Fibroblast of lung (primary cell): ENCODE measurements at regions not wholly inside any gene's neighbourhood (a gene's known extent, or its start where the extent isn't known, plus 50 kb on each side); places are given as distances from the start of the nearest gene placed in this dataset.

ENCODE experiments used
- DNase-seq, 2 donors: peaks; one replicate each; pipeline versions ENCODE4 v3.0.0 to v3.0.0-alpha.2; 2010; ENCODE audit warnings: low read depth in 2 of 2
- H2AFZ ChIP-seq: 2 replicates; pipeline ENCODE4 v1.5.1; 2012; ENCODE audit warnings: low read length, control low read depth, inconsistent platforms
- H3K27ac ChIP-seq: 2 replicates; pipeline ENCODE4 v1.5.1; 2011; ENCODE audit warnings: low read length, control low read depth; ENCODE audit not compliant: insufficient read depth
- H3K27me3 ChIP-seq: 2 replicates; pipeline ENCODE4 v1.5.1; 2011; ENCODE audit warnings: mild to moderate bottlenecking, low read length; ENCODE audit not compliant: control insufficient read depth, insufficient read depth
- H3K36me3 ChIP-seq: 2 replicates; pipeline ENCODE4 v1.5.1; 2011; ENCODE audit warnings: low read length; ENCODE audit not compliant: control insufficient read depth, insufficient read depth
- H3K4me1 ChIP-seq: 2 replicates; pipeline ENCODE4 v1.5.1; 2011; ENCODE audit warnings: low read length; ENCODE audit not compliant: control insufficient read depth, insufficient read depth; ENCODE audit errors: extremely low read depth
- H3K4me2 ChIP-seq: 2 replicates; pipeline ENCODE4 v1.5.1; 2011; ENCODE audit warnings: low read length, control low read depth; ENCODE audit not compliant: insufficient read depth; ENCODE audit errors: extremely low read depth
- H3K4me3 ChIP-seq, 4 experiments: fragments of 200-600 bp in 1 of 4; sonication (generic) in 1 of 4; replicated peaks in 1 of 4; 2 replicates each; pipeline ENCODE4 v1.5.1; 2011 to 2016; ENCODE audit warnings: low read length in 4 of 4, low read depth in 3 of 4, mild to moderate bottlenecking in 3 of 4, control low read depth in 2 of 4, inconsistent platforms in 1 of 4, mixed read lengths in 1 of 4; ENCODE audit not compliant: insufficient read depth in 1 of 4; ENCODE audit errors: control extremely low read depth in 1 of 4
- H3K79me2 ChIP-seq: 2 replicates; pipeline ENCODE4 v1.5.1; 2012; ENCODE audit warnings: mild to moderate bottlenecking, low read length, inconsistent platforms; ENCODE audit not compliant: control insufficient read depth, insufficient read depth
- H3K9ac ChIP-seq: 2 replicates; pipeline ENCODE4 v1.5.1; 2011; ENCODE audit warnings: mild to moderate bottlenecking, low read length, control low read depth; ENCODE audit not compliant: insufficient read depth
- H3K9me3 ChIP-seq: 2 replicates; pipeline ENCODE4 v1.5.1; 2012; ENCODE audit warnings: low read depth, low read length; ENCODE audit not compliant: control insufficient read depth, insufficient read depth
- H4K20me1 ChIP-seq: 2 replicates; pipeline ENCODE4 v1.5.1; 2011; ENCODE audit warnings: low read length; ENCODE audit not compliant: control insufficient read depth, insufficient read depth; ENCODE audit errors: extremely low read depth
- CTCF ChIP-seq, 2 donors: IDR thresholded peaks in 1 of 2; conservative IDR thresholded peaks in 1 of 2; 1 replicate in 1 of 2; 2 replicates in 1 of 2; pipeline ENCODE4 v1.5.1; 2011 to 2012; ENCODE audit warnings: low read length in 2 of 2, control low read depth in 1 of 2, inconsistent platforms in 1 of 2, low read depth in 1 of 2, mild to moderate bottlenecking in 1 of 2
- EZH2 ChIP-seq: IDR thresholded peaks from 2 replicates; pipeline ENCODE4 v1.5.1; 2012; ENCODE audit warnings: low read length, control low read depth, mild to moderate bottlenecking; ENCODE audit errors: missing control alignments

GRCh38 chr5:169426784-169427183 lies 125.8 kb upstream of the SLIT3 start:
- Histone ChIP-seq H3K4me1 (peaks cover 10% of the 10 kb centered on the region), H3K9ac (no peak overlapping the region), H3K79me2 (no peaks in the 10 kb centered on the region), H3K9me3 (no peaks in the 10 kb centered on the region), H3K4me3 (no peak overlapping the region), H3K36me3 (no peaks in the 10 kb centered on the region), H2AFZ (no peak overlapping the region), H3K4me2 (no peak overlapping the region), H4K20me1 (no peaks in the 10 kb centered on the region), H3K27ac (no peak overlapping the region), H3K27me3 (no peaks in the 10 kb centered on the region)
- DNase-seq: no peak
- no peak for TF ChIP-seq CTCF (conservative IDR thresholded peaks at IDR 0.05 in 1 of 2, IDR thresholded peaks at IDR 0.05 in 1 of 2; ENCODE audit: low read depth in 1 of 2, low read length in 2 of 2)
- TF ChIP-seq EZH2: no peak

- Histone ChIP-seq H3K9me3 (no peaks in the 10 kb centered on the region), H3K36me3 (no peaks in the 10 kb centered on the region), H3K27ac (no peak overlapping the region), H3K79me2 (no peaks in the 10 kb centered on the region), H3K4me3 (no peak overlapping the region), H4K20me1 (no peaks in the 10 kb centered on the region), H3K4me2 (no peak overlapping the region), H2AFZ (no peak overlapping the region), H3K4me1 (peaks cover 5% of the 10 kb centered on the region), H3K27me3 (no peaks in the 10 kb centered on the region), H3K9ac (no peak overlapping the region)
- TF ChIP-seq CTCF (conservative IDR thresholded peaks at IDR 0.05 in 1 of 2, IDR thresholded peaks at IDR 0.05 in 1 of 2; ENCODE audit: low read depth in 1 of 2, low read length in 2 of 2) (no peak), EZH2 (no peak)
- DNase-seq: no peak
These were observed 123.9 kb upstream of the SLIT3 start for GRCh38 chr5:169424670-169425378.

GRCh38 chr5:169424279-169424655 lies 123.3 kb upstream of the SLIT3 start:
- Histone ChIP-seq H3K79me2 (no peaks in the 10 kb centered on the region), H3K27ac (no peak overlapping the region), H3K9ac (no peak overlapping the region), H4K20me1 (no peaks in the 10 kb centered on the region), H3K4me1 (peaks cover 4% of the 10 kb centered on the region), H3K27me3 (no peaks in the 10 kb centered on the region), H3K4me2 (no peak overlapping the region), H2AFZ (no peak overlapping the region), H3K4me3 (no peak overlapping the region), H3K9me3 (no peaks in the 10 kb centered on the region), H3K36me3 (no peaks in the 10 kb centered on the region)
- no peak for TF ChIP-seq EZH2
- TF ChIP-seq CTCF (conservative IDR thresholded peaks at IDR 0.05 in 1 of 2, IDR thresholded peaks at IDR 0.05 in 1 of 2; ENCODE audit: low read depth in 1 of 2, low read length in 2 of 2): no peak
- DNase-seq: no peak
